HG02610 (cell line): ENCODE measurements at regions not wholly inside any gene's neighbourhood (a gene's known extent, or its start where the extent isn't known, plus 50 kb on each side); places are given as distances from the start of the nearest gene placed in this dataset.
"Not testable (repeated sequence)": the region's sequence is repeated elsewhere in the genome, so short reads cannot be mapped to it uniquely, and the experiment has no call there.

Experiments
- ATAC-seq: cut with Tn5 transposase; IDR thresholded peaks from one replicate; pipeline ENCODE4 v1.9.1; 2021; ENCODE audit warnings: mild to moderate bottlenecking, moderate library complexity; ENCODE audit not compliant: unreplicated experiment

DNA sequence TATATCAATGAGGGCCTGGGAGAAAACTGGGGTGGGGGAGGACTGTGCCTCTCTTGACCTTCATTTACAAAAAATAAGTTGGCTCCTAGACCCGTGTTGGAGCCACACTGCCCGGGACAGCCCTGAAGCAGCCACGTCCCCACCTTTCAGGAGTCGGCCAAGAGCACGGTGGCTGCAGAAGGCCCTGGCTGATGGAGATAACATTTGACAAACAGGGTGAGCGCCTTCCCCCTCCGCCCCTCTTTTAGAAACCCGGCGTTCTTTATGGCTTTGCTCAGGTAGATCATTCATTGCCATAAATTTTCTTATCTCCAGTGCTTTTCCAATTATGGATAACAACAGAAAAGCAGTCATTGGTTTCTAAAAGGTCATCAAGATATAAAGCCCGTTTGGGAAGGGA is 398.1 kb upstream of the TNRC6C start:
- no peak for ATAC-seq

DNA sequence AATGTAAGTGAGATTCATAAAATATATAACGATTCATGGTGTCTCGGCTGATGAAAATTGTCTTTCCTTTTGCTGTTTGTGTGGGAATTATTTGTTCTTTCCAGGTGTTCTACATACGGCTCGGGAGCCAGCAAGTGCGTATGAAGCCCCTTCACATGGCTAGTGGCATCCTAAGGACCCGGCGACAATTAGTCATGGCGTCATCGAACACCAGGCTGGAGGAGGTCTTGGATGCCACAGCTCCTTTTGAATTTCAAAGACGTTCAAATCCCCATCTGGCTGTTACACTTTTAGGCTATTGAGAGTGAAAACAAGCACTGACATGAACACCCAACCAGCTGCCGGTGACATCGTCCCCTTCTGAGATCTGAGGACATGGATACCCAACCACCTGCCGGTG is 397.7 kb upstream of the TNRC6C start:
- ATAC-seq = no peak

- not testable (repeated sequence) for ATAC-seq
Measured at GRCh38 chr17:77562361-77562760, 396.1 kb upstream of the TNRC6C start.

GRCh38 chr17:77563439-77564102 is 394.9 kb upstream of the TNRC6C start:
- no peak for ATAC-seq

DNA sequence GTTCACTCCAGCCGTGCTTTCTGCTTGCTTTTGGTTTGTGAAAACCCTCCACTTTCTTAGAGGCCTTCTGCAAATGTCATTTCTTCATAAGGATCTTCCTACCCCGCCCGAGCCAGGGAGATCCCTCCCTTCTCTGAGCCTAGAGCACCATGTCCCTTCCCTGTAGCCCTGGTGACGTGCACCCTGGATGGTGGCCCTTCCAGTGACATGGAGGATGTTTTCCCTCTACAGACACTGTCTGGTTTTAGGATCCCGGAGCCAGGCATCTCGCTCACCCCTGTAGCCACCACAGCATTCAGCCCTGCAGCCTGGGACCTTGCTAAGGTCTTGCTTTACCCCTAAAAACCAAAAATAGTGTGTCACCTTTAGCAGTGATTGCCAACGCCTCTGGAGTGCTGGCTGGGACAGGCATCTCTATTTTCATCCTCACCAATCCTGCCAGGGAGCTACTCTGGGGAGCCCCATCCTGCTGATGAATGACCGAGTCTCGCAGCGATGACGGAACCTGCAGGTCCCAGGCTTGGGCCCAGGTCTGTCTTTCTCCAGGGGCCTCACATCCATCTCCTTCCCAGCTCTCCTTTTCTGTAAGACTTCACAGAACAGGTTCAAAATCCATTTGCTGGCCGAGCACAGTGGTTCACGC is 394.1 kb upstream of the TNRC6C start:
- no peak for ATAC-seq

DNA sequence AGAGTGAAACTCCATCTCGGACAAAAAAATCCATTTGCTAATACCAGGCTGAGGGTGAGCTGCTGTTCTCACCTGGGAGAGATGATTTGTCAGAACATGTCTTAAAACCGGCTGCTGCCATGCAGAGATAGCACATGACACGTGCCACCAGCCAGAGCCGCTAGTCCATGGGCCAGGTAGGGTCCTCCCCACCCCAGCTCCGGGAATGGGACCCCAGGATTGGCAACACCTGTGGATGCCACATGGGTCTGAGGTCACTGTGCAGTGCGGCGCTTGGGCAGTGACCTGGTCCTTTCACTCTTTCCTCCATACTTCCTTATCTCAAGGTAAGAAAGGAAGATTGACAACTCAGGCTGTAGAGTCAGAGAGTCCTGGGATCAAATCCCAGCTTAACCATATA is 393.3 kb upstream of the TNRC6C start:
- no peak for ATAC-seq

- no peak for ATAC-seq
Measured at GRCh38 chr17:77566151-77566550, 392.4 kb upstream of the TNRC6C start.

DNA sequence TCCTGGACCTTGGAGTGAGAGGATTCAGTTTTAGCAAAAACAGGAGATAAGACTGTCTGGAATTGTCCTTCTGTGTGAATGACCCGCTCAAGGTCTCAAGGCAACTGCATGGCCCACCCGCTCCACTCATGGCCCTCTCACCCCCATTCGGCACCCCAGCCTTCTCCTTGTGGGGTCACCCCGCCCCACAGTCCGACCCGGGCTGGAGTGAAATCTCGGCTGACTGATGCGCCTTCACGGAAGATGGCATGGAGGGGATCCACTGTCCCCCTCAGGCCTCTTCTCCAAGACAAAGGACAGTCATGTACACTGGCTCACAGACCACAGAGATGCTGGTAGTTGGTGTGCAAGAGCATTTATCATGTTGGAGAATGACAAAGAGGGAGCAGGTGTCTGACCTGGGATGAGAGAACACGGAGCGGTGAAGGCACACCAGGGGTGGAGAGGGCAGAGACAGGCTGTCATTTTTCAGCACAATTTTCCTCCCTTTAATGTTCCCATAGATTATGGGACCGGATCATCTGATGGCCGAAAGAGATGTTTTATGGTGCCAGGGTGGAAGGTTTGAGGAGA is 391.9 kb upstream of the TNRC6C start:
- ATAC-seq = no peak

- no peak for ATAC-seq
Measured at GRCh38 chr17:77568540-77568939, 390.0 kb upstream of the TNRC6C start.

DNA sequence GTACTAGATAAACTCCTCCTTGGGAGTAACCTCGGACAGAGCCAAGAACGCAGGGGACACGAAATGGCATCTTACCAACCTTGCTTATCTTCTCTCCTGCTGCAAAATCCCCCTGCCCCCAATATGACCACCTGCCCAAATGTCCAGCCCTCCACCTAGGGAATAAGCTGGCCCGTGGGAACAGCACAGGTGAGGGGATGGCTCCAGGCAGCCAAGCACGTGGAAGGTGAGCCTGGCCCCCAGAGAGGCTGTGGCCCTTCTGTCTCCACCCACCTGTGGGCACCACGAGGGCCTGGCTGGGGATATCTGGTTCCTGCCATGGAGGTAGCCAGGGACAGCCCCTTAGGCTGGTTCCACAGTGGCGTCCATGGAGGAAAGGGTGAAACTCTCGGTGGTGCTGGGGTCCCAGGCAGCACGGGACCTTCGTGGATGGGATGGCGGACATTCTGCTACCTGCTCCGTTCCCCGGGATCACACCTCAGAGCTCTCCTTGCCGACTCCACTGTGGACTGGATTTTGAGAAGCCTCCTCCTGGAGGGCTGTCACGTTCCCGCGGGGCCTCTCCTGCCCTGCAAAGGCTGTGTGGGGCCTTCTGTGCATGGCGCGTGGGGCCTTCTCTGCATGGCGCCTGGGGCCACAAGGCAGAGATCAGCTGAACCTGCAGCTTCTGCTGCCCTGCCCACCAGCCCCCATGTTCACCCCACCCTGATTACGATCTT is 388.5 kb upstream of the TNRC6C start:
- no peak for ATAC-seq

- no peak for ATAC-seq
Measured at GRCh38 chr17:77570565-77570898, 388.0 kb upstream of the TNRC6C start.

- ATAC-seq = no peak
Measured at GRCh38 chr17:77571155-77571981, 387.1 kb upstream of the TNRC6C start.

DNA sequence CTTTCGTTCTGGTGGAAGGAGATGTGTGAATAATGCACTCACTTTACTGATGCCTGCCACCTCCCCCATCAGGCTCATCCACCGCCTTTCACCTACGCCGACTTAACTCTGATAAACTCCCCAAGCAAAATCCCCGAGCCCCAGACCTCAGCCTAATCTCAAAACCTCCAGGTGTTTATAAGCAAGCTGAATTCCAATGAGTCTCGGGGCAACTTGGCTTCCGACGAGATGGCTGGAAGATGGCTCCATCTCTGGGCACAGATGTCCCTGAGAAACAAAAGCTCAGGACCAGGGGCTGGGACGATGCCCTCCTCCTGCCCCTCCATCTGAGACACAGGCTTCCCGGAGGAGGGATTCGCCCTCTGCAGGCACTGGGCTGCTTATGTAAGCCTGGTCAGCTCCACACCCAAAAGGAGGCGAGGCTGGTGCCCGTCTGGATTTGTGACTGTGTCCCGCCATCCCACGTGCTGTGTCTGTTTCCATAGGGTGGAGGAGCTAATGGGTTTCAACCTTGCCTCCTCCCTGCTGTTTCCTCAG is 386.4 kb upstream of the TNRC6C start:
- ATAC-seq = no peak

DNA sequence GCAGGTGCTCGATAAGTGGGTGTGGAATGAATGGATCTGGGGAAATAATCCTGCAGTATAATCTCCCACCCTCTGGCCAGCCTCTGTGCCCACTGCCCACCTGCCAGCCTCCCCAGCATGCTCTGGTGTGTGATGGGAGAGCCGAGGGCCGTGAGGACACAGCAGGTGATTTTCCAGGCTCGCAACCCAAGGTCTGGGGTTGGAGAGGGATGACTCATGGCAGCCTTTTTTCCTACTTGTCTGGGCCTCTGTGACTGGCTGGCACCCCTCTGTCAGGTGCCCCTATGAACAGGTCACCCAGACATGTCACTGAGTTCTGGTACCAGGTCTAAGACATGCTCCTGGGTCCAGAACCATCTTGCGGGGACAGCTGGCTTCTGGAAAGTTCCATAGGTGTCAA is 385.7 kb upstream of the TNRC6C start:
- ATAC-seq = no peak

- no peak for ATAC-seq
Measured at GRCh38 chr17:77577491-77577890, 381.0 kb upstream of the TNRC6C start.

GRCh38 chr17:77579131-77579530 is 379.4 kb upstream of the TNRC6C start:
- ATAC-seq = no peak

DNA sequence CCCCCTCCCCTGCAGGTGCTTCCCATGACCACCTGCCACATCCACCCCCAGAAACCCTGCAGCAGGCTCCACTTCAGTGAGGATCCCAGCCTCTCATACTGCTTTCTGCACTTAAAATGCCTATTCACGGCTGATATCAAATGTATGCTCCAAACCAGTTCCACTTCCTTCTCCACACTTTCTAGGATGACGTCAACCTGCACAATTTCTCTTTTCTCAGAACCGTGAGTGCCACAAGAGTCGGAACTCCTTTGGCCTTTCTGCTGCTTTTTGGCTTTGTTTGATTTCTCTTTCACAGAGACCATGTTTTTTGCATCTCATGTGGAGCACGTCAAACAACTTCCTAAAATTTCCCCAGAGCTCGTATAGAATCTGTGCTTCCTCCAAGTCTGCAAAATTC is 378.8 kb upstream of the TNRC6C start:
- ATAC-seq = no peak

DNA sequence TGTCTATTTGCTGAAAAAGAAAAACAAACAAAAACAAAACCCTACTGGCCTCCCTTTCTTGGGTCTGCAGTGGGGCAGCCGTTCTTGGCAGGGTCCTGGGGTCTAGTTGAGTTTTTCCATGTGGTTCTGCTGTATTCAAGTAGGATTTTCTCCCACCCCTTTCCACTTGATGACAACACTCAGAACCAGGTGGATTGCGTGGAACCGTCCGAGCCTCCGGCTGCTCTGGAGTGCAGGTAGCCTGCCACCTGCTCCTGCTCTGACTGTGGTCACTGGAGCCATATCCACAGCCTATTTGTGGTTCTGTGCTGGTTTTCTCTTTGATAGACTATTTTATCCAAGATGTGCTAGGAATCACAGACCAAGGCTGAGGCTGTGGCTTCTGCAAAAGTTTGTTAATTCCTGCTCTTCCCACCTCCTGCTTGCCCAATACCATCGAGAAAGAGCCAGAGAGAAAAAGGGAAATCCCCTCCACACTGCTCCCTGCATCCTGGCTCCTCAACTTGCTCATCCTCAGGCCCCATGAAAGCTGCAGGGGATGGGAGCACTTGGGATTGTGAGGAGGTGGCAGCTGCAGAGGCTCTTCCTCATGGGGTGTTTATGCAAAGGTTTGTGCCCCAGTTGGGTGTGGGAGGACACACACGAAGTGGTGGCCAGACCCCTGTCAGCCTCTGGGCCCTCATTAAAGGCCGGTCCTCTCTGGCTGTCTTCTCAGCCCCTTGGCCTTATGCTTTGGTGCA is 377.8 kb upstream of the TNRC6C start:
- no peak for ATAC-seq

GRCh38 chr17:77581480-77581879 is 377.0 kb upstream of the TNRC6C start:
- no peak for ATAC-seq

DNA sequence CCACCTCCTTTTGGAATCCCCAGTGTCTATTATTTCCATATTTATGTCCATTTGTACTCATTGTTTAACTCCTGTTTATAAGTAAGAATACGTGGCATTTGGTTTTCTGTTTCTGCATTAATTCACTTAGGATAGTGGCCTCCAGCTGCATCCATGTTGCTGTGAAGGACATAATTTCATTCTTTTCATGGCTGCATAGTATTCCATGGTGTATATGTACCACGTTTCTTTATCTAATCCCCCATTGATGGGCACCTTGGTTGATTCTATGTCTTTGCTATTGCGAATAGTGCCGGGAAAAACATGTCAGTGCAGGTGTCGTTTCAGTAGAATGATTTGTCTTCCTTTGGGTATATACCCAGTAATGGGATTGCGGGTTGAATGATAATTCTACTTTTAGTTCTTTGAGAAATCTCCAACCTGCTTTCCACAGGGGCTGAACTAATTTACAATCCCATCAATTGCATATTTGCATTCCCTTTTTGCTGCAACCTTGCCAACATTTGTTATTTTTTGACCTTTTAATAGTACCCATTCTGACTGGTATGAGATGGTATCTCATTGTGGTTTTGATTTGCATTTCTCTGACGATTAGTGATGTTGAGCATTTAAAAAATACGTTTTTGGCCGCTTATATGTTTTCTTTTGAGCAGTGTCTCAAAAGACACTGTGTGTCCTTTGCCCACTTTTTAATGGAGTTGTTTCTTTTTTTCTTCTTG is 373.2 kb upstream of the TNRC6C start:
- ATAC-seq = no peak
